HG03520 (cell line): ENCODE measurements at regions not wholly inside any gene's neighbourhood (a gene's known extent, or its start where the extent isn't known, plus 50 kb on each side); places are given as distances from the start of the nearest gene placed in this dataset.
"Not testable (repeated sequence)": the region's sequence is repeated elsewhere in the genome, so short reads cannot be mapped to it uniquely, and the experiment has no call there.

Experiments used
- ATAC-seq: cut with Tn5 transposase; IDR thresholded peaks from one replicate; pipeline ENCODE4 v1.9.1; 2021; ENCODE audit warnings: mild to moderate bottlenecking, moderate library complexity; ENCODE audit not compliant: unreplicated experiment

DNA sequence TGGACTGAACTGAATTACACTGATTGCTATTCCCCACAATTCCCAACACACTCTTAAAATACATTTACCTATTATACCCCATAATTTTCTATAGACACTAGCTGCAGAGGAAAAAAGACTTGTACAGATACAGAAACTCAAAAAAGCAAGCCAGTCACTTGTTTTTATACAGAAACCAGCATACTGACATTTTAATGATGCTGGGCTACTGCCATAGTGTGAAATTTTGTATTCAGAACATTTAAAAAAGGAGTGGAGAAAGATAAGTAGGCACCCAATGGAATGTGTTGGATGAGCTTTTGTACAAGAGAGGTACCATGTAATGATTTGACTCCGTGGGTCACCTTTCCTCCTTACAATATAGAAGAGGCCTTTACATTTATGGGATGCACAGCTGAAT lies 740.1 kb downstream of the PLCL1 start:
- ATAC-seq, result no peak

GRCh38 chr2:198534756-198535155 lies 730.4 kb downstream of the PLCL1 start:
- no peak for ATAC-seq

DNA sequence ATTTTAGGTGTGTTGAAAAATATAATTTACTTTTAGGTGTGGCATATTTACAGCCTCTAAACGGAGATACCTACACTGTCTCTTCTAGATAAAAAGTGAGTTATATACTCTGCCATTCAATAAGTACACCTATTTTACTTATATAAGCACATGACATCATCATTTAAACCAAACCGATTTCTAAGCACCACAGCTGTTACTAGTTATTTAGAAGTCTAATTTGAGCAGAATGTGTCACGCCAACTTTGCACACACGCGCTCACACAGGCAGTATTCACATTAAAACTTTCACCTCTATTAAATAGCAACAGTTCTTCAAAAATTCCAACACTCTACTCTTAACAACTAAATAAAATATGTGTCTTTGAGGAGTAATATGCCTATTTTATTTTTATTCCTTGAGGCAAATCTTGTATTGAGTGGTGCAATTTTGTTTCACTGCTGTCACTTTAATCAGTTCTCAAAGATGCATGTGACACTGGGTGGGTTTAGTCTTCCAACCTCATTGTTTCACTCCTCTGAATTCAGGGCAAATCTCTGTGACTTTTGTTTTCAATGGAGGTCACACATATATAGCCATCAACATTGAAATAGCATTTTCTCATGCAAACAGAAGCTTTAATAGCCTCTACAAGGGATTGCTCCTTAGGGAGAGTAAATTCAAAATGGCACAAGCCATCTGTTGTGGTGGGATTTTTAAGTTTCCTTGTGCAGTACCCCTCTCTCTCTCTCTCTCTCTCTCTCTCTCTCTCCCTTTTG lies 721.0 kb downstream of the PLCL1 start:
- no peak for ATAC-seq

GRCh38 chr2:198523710-198524109 lies 719.3 kb downstream of the PLCL1 start:
- no peak for ATAC-seq

DNA sequence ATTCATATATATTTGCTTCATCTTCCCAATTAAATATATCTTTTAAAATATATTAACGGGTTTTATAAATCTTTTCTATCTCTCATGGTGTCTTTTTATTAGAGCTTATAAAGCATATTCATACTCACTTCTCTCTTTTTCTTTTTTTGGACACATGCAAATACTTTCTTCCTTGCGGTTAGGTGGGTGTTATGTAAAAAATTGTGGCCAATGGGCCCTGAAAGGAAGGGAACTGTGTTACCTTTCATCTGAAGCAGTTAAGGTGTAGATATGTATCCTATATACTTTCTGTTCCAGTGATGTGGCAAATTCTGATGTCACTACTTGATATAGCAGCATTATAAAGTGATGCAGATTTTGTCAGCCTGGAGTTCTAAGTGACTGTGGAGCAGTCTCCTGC lies 714.5 kb downstream of the PLCL1 start:
- ATAC-seq, result peak; percentile 73

- ATAC-seq, result no peak
Measured at GRCh38 chr2:198517976-198518375, 713.6 kb downstream of the PLCL1 start.

DNA sequence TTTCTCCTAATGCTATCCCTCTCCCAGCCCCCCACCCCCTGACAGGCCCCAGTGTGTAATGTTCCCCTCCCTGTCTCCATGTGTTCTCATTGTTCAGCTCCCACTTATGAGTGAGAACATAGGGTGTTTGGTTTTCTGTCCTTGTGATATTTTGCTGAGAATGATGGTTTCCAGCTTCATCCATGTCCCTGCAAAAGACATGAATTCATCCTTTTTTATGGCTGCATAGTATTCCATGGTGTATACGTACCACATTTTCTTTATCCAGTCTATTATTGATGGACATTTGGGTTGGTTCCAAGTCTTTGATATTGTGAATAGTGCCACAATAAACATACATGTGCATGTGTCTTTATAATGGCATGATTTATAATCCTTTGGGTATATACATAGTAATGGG lies 704.2 kb downstream of the PLCL1 start:
- not testable (repeated sequence) for ATAC-seq

DNA sequence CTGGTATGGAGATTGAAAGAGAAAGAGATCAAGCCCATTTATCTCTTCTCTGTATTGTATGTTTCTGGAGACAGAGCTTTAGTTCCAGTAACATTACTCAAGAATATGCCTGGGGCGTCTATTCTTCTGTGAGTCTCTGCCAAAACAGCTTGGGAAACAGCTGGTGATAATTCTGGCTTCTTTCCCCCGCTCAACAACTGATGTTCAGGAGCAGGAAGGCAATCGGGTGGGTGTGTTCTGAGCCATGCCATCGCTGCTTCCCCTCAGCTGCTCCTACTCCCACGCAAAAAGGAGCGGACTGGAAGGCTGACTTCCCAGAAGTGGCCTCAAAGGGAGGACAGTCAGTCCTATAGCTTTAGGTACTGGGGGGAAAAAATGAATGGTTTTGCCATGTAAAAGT lies 695.1 kb downstream of the PLCL1 start:
- no peak for ATAC-seq

- ATAC-seq, result no peak
Measured at GRCh38 chr2:198498516-198498915, 694.1 kb downstream of the PLCL1 start.

DNA sequence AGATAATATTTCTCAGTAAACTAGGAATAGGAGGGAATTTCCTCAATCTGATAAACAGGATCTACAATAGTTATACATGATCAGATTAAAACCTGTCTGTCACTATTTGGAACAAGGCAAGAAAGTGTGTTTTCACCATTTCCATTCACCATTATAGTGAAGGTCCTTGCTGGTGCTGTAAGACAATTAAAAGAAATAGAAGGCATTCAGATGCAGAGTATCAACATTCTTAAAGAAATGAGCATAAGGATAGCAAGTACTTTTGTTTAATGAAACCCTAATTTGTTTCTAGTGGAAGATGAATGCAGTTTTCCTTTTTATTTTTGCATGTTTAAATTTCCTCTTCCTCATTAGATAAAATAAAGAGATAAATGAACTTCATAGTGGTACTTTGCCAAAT lies 693.7 kb downstream of the PLCL1 start:
- ATAC-seq, result no peak

GRCh38 chr2:198494931-198495330 lies 690.5 kb downstream of the PLCL1 start:
- no peak for ATAC-seq

GRCh38 chr2:198490748-198491147 lies 686.4 kb downstream of the PLCL1 start:
- ATAC-seq, result no peak

DNA sequence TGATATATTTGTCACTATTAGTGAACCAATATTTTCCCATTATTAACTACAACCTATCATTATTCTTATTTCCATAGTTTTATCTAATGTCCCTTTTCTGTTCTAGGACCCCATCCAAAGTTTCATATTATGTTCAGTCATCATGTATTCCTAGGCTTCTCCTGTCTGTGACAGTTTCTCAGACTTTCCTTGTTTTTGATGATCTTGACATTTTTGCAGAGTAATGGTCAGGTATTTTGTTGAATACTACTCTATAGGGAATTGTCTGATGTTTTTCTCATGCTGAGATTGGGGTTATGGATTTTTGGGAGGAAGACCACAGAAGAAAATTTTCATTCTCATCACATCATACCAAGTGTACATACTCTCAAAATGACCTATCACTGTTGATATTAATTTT lies 684.6 kb downstream of the PLCL1 start:
- no peak for ATAC-seq

DNA sequence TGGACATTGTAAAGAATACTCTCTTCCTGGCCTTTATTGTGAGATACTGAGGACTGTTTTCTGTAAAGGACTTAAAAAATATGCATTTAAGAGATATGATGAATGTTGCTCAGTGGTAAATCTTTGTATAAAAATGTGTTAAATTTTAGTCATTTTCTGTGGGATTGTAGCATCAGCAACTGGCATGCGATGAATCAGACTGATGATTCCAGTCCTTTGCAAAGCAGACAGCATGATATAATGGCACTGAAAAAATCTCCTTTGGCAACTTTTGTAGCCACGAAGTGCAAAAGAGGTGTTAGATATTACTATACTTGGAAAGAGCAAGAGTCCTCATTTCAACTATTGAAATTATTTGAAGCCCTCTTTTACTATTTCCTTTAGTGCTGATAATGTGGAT lies 678.7 kb downstream of the PLCL1 start:
- ATAC-seq, result no peak

GRCh38 chr2:198479065-198479464 lies 674.7 kb downstream of the PLCL1 start:
- ATAC-seq, result no peak

- no peak for ATAC-seq
Measured at GRCh38 chr2:198478361-198478760, 674.0 kb downstream of the PLCL1 start.

DNA sequence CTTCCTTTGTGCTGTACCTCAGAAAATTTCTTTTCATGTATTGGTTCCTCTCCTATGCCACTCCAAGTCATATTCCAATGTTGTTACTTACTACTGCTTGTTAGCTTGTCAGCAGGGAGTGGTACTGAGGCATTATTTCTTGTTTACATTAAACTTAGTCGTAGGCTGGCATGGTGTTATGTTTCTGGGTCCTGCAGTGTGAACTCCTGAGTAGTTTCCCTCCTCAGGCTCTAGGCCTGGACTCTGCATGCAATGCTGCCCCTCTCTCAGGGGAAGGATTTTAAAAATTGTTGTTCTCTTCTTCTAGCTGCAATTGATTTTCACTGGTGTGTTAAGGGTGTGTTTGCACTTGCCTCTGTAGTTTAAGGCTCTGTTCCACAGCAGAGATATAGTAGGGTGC lies 671.6 kb downstream of the PLCL1 start:
- no peak for ATAC-seq

GRCh38 chr2:198471291-198471690 lies 666.9 kb downstream of the PLCL1 start:
- no peak for ATAC-seq

DNA sequence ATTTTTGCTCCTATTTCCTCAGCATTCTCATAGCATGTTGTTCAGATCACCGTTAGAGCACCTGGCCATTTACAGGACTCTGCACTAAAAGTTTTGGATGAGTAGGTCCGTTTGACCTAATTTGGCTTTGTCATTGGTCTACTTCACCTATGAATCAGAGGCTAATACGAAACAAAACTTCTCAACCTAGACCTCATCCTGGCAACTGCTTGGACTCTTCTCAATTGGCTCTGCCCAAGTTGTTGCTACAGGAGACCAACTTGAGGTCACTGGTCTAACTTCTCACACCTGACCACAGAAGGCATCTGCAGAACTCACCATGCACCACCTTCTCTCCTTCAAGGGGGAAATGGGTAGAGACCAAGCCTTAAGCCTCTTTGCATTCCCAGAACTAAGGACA lies 663.7 kb downstream of the PLCL1 start:
- ATAC-seq, result no peak

DNA sequence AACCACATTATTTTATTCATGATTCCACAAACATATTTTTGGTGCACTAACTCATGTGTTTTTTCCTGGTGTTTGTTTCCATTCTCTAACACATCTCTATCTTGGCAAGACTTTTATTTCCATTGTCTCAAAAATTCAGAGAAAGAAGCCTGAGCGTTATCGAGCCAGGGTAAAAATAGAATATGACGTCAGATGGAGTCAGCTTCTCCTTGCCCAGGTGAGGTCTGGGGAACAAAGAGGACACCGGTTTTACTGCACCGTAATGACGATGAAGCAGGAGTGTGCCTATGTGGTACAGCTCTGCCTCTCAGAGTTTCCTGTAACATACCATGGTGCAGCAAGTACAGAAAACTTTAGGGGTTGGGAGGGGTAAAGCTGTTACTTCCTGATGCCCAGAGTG lies 661.6 kb downstream of the PLCL1 start:
- ATAC-seq, result no peak

GRCh38 chr2:198456418-198456817 lies 652.0 kb downstream of the PLCL1 start:
- no peak for ATAC-seq

DNA sequence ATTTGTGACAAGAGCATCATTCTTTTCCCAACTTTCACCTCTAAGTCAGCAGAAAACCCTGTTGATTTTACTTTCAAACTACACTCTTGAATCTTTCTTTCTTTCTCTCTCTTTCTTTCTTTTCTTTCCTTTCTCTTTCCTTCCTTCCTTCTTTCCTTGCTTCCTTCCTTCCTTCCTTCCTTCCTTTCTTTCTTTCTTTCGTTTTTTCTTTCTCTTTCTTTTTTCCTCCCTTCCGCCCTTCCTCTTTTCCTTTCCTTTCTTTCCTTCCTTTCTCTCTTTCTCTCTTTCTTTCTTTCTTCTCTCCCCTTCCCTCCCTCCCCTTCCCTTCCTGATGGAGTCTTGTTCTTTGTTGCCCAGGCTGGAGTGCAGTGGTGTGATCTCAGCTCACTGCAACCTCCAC lies 649.5 kb downstream of the PLCL1 start:
- ATAC-seq, result no peak

GRCh38 chr2:198452327-198452726 lies 647.9 kb downstream of the PLCL1 start:
- ATAC-seq, result peak; percentile 66
